ENCODE measurements at regions not wholly inside any gene's neighbourhood (a gene's known extent, or its start where the extent isn't known, plus 50 kb on each side); places are given as distances from the start of the nearest gene placed in this dataset.

GRCh38 chr6:43847741-43848630 lies 78.0 kb downstream of the VEGFA start:
- DNase-seq (ENCODE audit: low spot score) = no peak

GRCh38 chr6:43846556-43846955 lies 76.5 kb downstream of the VEGFA start:
- no peak for DNase-seq (ENCODE audit: low spot score)

- no peak for DNase-seq (ENCODE audit: low spot score)
These were observed 75.6 kb downstream of the VEGFA start for GRCh38 chr6:43845646-43846045.

GRCh38 chr6:43843669-43844171 lies 73.7 kb downstream of the VEGFA start:
- DNase-seq (ENCODE audit: low spot score) = no peak

GRCh38 chr6:43843097-43843645 lies 73.2 kb downstream of the VEGFA start:
- DNase-seq (ENCODE audit: low spot score) = no peak

GRCh38 chr6:43842231-43842794 lies 72.3 kb downstream of the VEGFA start:
- no peak for DNase-seq (ENCODE audit: low spot score)

- DNase-seq (ENCODE audit: low spot score) = no peak
These were observed 70.6 kb downstream of the VEGFA start for GRCh38 chr6:43840490-43841218.

- peak; percentile 78 for DNase-seq (ENCODE audit: low spot score)
These were observed 68.4 kb downstream of the VEGFA start for GRCh38 chr6:43838276-43839036.

- no peak for DNase-seq (ENCODE audit: low spot score)
These were observed 67.5 kb downstream of the VEGFA start for GRCh38 chr6:43837507-43837906.

- DNase-seq (ENCODE audit: low spot score) = peak; percentile 48
These were observed 66.7 kb downstream of the VEGFA start for GRCh38 chr6:43836507-43837240.
